ENCODE measurements at regions not wholly inside any gene's neighbourhood (a gene's known extent, or its start where the extent isn't known, plus 50 kb on each side); places are given as distances from the start of the nearest gene placed in this dataset.

- Histone ChIP-seq H3K9ac (ENCODE audit: insufficient read depth in 1 of 2, low read depth in 2 of 2, low read length in 2 of 2) (no peak overlapping the region), H3K9me3 (replicated peaks; ENCODE audit: control insufficient read depth, insufficient read depth, low read depth, low read length) (no peaks in the 10 kb centered on the region), H3K4me2 (ENCODE audit: insufficient read depth, low read length) (no peak overlapping the region), H3K9me1 (ENCODE audit: control insufficient read depth, insufficient read depth, low read length) (no peaks in the 10 kb centered on the region), H3K79me2 (ENCODE audit: control insufficient read depth, insufficient read depth, low read length) (no peaks in the 10 kb centered on the region), H2AFZ (ENCODE audit: low read depth, low read length) (no peak overlapping the region), H4K20me1 (replicated peaks; ENCODE audit: control insufficient read depth, insufficient read depth, low read length) (no peaks in the 10 kb centered on the region), H3K27me3 (ENCODE audit: control insufficient read depth in 2 of 2, insufficient read depth in 2 of 2, low read length in 2 of 2) (no peaks in the 10 kb centered on the region; a peak in 1 of 5 replicates), H3K36me3 (ENCODE audit: control insufficient read depth, insufficient read depth, low read length) (no peaks in the 10 kb centered on the region), H3K4me3 (no peak overlapping the region), H3K4me1 (replicated peaks in 1 of 2; ENCODE audit: control insufficient read depth in 2 of 2, insufficient read depth in 2 of 2, low read length in 2 of 2) (no peaks in the 10 kb centered on the region), H3K27ac (ENCODE audit: extremely low read depth, low read depth, low read length) (no peak overlapping the region)
- intact Hi-C loops (cut with micrococcal nuclease): no loop called here
- TF ChIP-seq PTTG1 (tag; IDR thresholded peaks at IDR 0.05; ENCODE audit: low read depth) (no peak), ZNF780A (CRISPR knock-in tag; IDR thresholded peaks at IDR 0.05) (no peak), STAT6 (CRISPR knock-in tag; IDR thresholded peaks at IDR 0.05) (no peak)
- no CpG with 5 or more reads among the region's 3 CpGs for WGBS (ENCODE audit: insufficient coverage, low coverage, missing lambda C conversion rate)
- no peak for ATAC-seq
- no TSS peak for BruUV-seq (replicated peaks)
- FAIRE-seq: no peak
- POLR2A ChIA-PET: no interaction called here
- no peak for DNase-seq (ENCODE audit: extremely low read depth in 1 of 4, low spot score in 3 of 4)
- CTCF ChIA-PET (ENCODE audit: low intra/inter-chr PET ratio): no interaction called here
- in situ Hi-C loops (cut with MboI): no loop called here
Observed at GRCh38 chr20:18988701-18989100, 175.1 kb downstream of the SCP2D1 start.
